Caco-2 (cell line): ENCODE measurements at regions not wholly inside any gene's neighbourhood (a gene's known extent, or its start where the extent isn't known, plus 50 kb on each side); places are given as distances from the start of the nearest gene placed in this dataset.

Experiments
- BruUV-seq: library from RNA; stranded (reverse); fragments of 400-500 nt; replicated peaks from 2 replicates; lab custom pipeline; 2021; lab: Mats Ljungman, UMichigan
- CTCF ChIA-PET: fragments of 300-600 bp; sonication (Branson Sonifier 250); formaldehyde crosslinking; loops from one replicate; lab custom pipeline; 2022; ENCODE audit warnings: antibody characterized with exemption; lab: Charles Lee
- POLR2A ChIA-PET: fragments of 300-600 bp; sonication (Branson Sonifier 250); formaldehyde crosslinking; loops from one replicate; lab custom pipeline; 2022; ENCODE audit warnings: antibody characterized with exemption; lab: Charles Lee
- DNase-seq, 2 experiments: peaks; one replicate each; pipeline versions ENCODE4 v3.0.0 to v3.0.0-alpha.2; 2020 to 2022
- H3K27me3 ChIP-seq: replicated peaks from 2 replicates; pipeline ENCODE4 v1.6.0; 2011; ENCODE audit warnings: low read length; ENCODE audit not compliant: control insufficient read depth, insufficient read depth
- H3K36me3 ChIP-seq: 2 replicates; pipeline ENCODE4 v1.5.1; 2011; ENCODE audit warnings: low read length; ENCODE audit not compliant: control insufficient read depth, insufficient read depth
- H3K4me1 ChIP-seq: fragments of 250-450 bp; sonication (Bioruptor Pico); 2 replicates; pipeline ENCODE4 v1.5.1; 2020; ENCODE audit warnings: mild to moderate bottlenecking
- H3K4me3 ChIP-seq: 2 replicates; pipeline ENCODE4 v1.5.1; 2011; ENCODE audit warnings: low read depth, mild to moderate bottlenecking, control low read depth, low read length
- H3K9me3 ChIP-seq: fragments of 250-450 bp; sonication (Bioruptor Pico); 2 replicates; pipeline ENCODE4 v1.5.1; 2020; ENCODE audit warnings: mild to moderate bottlenecking, moderate library complexity
- H3K27ac Mint-ChIP-seq: one replicate; pipeline ENCODE4 v1.8.0; 2022; ENCODE audit warnings: mixed read lengths; ENCODE audit not compliant: unreplicated experiment
- H3K27me3 Mint-ChIP-seq: one replicate; pipeline ENCODE4 v1.8.0; 2022; ENCODE audit warnings: mixed read lengths; ENCODE audit not compliant: insufficient read depth, unreplicated experiment
- H3K36me3 Mint-ChIP-seq: one replicate; pipeline ENCODE4 v1.8.0; 2022; ENCODE audit warnings: mild to moderate bottlenecking, mixed read lengths; ENCODE audit not compliant: insufficient read depth, unreplicated experiment
- H3K4me1 Mint-ChIP-seq: one replicate; pipeline ENCODE4 v1.8.0; 2022; ENCODE audit warnings: low read depth, mixed read lengths; ENCODE audit not compliant: unreplicated experiment
- H3K4me3 Mint-ChIP-seq: one replicate; pipeline ENCODE4 v1.8.0; 2022; ENCODE audit warnings: mild to moderate bottlenecking, moderate library complexity, mixed read lengths; ENCODE audit not compliant: unreplicated experiment
- H3K9me3 Mint-ChIP-seq: one replicate; pipeline ENCODE4 v1.8.0; 2022; ENCODE audit warnings: mixed read lengths; ENCODE audit not compliant: unreplicated experiment
- intact Hi-C: fragments of 100-400 bp; cut with micrococcal nuclease; formaldehyde crosslinking; loops from one replicate; pipeline ENCODE4 v1.10.0; 2022; ENCODE audit not compliant: unreplicated experiment
- TF ChIP-seq, protein P1 (sequence below), 2 experiments: fragments of 200-600 bp in 1 of 2; IDR thresholded peaks; 1 replicate in 1 of 2; 2 replicates in 1 of 2; pipeline versions ENCODE4 v1.5.1 to v1.8.0; 2011 to 2022; ENCODE audit warnings: antibody characterized with exemption in 1 of 2, control low read depth in 1 of 2, inconsistent platforms in 1 of 2, low read depth in 1 of 2, low read length in 1 of 2, mild to moderate bottlenecking in 1 of 2, moderate library complexity in 1 of 2; ENCODE audit not compliant: insufficient read depth in 1 of 2, severe bottlenecking in 1 of 2, unreplicated experiment in 1 of 2

DNA sequence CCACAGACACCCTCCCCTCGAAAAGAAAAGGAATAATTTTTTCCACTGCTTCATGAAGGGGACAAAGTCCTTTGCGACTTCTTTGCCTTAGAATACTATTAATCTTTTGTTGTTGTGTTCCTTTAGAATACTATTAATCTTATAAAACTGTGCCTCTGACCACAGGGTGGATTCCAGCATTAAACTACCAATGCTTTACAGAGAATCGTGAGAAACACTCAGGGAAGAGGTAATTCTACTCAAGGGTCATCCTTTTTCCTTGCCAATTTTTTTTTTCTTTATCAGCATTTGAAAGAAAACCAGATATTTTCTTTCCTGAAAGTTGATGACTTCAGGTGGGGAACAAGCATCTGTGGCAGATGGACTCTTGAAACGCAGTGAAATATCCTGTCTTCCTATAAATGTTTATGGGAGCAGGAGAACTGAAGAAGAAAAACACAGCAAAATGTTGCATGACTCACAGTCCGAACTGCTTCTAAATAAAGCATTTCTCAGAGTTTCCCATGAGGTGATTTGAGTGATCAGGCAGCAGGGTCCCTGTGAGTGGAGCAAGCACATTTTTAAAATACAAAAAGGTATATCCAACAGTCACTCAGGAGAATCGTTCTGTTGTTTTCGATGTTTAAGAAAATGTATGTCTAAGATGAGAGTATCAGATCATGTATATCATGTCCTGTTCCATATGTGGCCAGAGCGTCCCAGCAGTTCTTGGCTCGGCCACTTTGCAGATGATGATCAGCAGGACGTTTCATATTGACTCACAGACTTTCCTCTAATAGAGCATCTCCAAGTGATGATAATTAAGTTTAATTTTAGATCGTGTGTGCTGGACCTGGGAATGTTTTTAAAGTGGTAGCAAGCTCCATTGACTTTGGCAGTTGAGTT, 154.2 kb upstream of the RUNX1 start:
- H3K9me3 Mint-ChIP-seq = no peaks in the 10 kb centered on the region
- H3K4me3 ChIP-seq = no peak overlapping the region
- TF ChIP-seq, protein P1, sequence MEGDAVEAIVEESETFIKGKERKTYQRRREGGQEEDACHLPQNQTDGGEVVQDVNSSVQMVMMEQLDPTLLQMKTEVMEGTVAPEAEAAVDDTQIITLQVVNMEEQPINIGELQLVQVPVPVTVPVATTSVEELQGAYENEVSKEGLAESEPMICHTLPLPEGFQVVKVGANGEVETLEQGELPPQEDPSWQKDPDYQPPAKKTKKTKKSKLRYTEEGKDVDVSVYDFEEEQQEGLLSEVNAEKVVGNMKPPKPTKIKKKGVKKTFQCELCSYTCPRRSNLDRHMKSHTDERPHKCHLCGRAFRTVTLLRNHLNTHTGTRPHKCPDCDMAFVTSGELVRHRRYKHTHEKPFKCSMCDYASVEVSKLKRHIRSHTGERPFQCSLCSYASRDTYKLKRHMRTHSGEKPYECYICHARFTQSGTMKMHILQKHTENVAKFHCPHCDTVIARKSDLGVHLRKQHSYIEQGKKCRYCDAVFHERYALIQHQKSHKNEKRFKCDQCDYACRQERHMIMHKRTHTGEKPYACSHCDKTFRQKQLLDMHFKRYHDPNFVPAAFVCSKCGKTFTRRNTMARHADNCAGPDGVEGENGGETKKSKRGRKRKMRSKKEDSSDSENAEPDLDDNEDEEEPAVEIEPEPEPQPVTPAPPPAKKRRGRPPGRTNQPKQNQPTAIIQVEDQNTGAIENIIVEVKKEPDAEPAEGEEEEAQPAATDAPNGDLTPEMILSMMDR (IDR thresholded peaks at IDR 0.05; ENCODE audit: insufficient read depth in 1 of 2, low read depth in 1 of 2, low read length in 1 of 2, severe bottlenecking in 1 of 2, unreplicated experiment in 1 of 2) = no peak
- no peaks in the 10 kb centered on the region for H3K9me3 ChIP-seq
- H3K4me1 ChIP-seq = peaks cover 6% of the 10 kb centered on the region; the same call in 1 of the 2 replicates
- peaks cover 4% of the 10 kb centered on the region for H3K4me1 Mint-ChIP-seq
- ChIA-PET CTCF (no interaction called here), POLR2A (no interaction called here)
- H3K36me3 ChIP-seq = no peaks in the 10 kb centered on the region
- H3K36me3 Mint-ChIP-seq = no peaks in the 10 kb centered on the region
- no peaks in the 10 kb centered on the region for H3K27me3 Mint-ChIP-seq
- no peaks in the 10 kb centered on the region for H3K27me3 ChIP-seq
- no peak for DNase-seq
- intact Hi-C loops = no loop called here
- no peak overlapping the region for H3K27ac Mint-ChIP-seq
- no peak overlapping the region for H3K4me3 Mint-ChIP-seq
- no TSS peak for BruUV-seq

DNA sequence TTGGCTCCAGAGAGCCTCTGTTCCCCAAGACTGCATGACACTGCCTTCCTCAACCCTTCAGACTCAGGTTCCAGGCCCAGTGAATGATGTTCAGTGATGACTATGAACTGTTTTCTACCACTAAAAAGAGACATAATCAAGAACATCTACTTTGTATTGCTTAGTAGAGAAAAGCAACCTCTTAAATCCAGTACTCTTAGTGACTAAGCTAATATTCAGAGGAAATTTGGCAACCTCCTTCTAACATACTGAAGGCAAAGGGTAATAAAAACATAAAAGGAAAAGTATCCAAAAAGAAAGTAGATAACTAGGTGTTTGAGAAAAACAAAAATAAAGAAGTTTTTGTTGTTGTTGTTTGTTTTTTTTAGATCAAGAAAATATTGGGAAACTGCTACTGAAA, 153.3 kb upstream of the RUNX1 start:
- Mint-ChIP-seq H3K27ac (no peak overlapping the region), H3K36me3 (no peaks in the 10 kb centered on the region), H3K4me3 (no peak overlapping the region), H3K4me1 (peaks cover 8% of the 10 kb centered on the region), H3K27me3 (no peaks in the 10 kb centered on the region), H3K9me3 (no peaks in the 10 kb centered on the region)
- no peaks in the 10 kb centered on the region for H3K27me3 ChIP-seq
- peaks cover 9% of the 10 kb centered on the region; the same call in 1 of the 2 replicates for H3K4me1 ChIP-seq
- no peaks in the 10 kb centered on the region for H3K9me3 ChIP-seq
- POLR2A ChIA-PET = no interaction called here
- BruUV-seq = no TSS peak
- intact Hi-C loops = no loop called here
- CTCF ChIA-PET = no interaction called here
- no peaks in the 10 kb centered on the region for H3K36me3 ChIP-seq
- DNase-seq = no peak
- TF ChIP-seq, protein P1 (IDR thresholded peaks at IDR 0.05; ENCODE audit: insufficient read depth in 1 of 2, low read depth in 1 of 2, low read length in 1 of 2, severe bottlenecking in 1 of 2, unreplicated experiment in 1 of 2) = no peak
- H3K4me3 ChIP-seq = no peak overlapping the region

DNA sequence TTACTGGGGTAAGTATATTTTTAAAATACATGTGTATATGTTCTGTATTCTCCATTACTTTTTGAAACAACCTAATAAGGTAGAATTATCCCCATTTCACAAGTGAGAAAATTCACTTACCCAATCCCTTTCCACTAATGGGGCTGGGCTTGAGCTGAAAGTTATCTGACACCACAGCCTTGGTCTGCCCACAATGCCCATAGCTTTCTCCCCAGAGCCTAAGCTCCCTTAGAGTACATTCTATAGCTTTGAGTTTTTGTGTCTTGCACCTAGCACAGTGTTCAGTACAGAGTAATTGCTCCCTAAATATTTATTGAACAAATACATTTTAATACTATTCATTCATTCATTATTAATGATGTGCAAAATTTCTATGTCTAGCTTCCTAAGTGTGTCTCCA, 152.7 kb upstream of the RUNX1 start:
- Mint-ChIP-seq H3K27me3 (no peaks in the 10 kb centered on the region), H3K27ac (no peak overlapping the region), H3K9me3 (no peaks in the 10 kb centered on the region), H3K4me3 (no peak overlapping the region), H3K36me3 (no peaks in the 10 kb centered on the region), H3K4me1 (peaks cover 8% of the 10 kb centered on the region)
- ChIA-PET POLR2A (no interaction called here), CTCF (no interaction called here)
- no peak overlapping the region for H3K4me3 ChIP-seq
- peaks cover 9% of the 10 kb centered on the region; the same call in 1 of the 2 replicates for H3K4me1 ChIP-seq
- no peaks in the 10 kb centered on the region for H3K27me3 ChIP-seq
- H3K36me3 ChIP-seq = no peaks in the 10 kb centered on the region
- TF ChIP-seq, protein P1 (IDR thresholded peaks at IDR 0.05; ENCODE audit: insufficient read depth in 1 of 2, low read depth in 1 of 2, low read length in 1 of 2, severe bottlenecking in 1 of 2, unreplicated experiment in 1 of 2) = no peak
- intact Hi-C loops = no loop called here
- BruUV-seq = no TSS peak
- no peaks in the 10 kb centered on the region for H3K9me3 ChIP-seq
- no peak for DNase-seq
